Stomach (tissue), 4 donors: ENCODE measurements at regions not wholly inside any gene's neighbourhood (a gene's known extent, or its start where the extent isn't known, plus 50 kb on each side); places are given as distances from the start of the nearest gene placed in this dataset.

Experiments used
- CTCF ChIP-seq, 7 experiments: fragments of 450-650 bp in 4 of 7; fragments of 200-600 bp in 3 of 7; sonication (generic) in 3 of 7; IDR thresholded peaks; one replicate each; pipeline ENCODE4 v1.5.1; 2016 to 2019; ENCODE audit warnings: antibody characterized with exemption in 7 of 7, control low read depth in 2 of 7, mild to moderate bottlenecking in 1 of 7
- EP300 ChIP-seq: sonication (generic); formaldehyde crosslinking; IDR thresholded peaks from one replicate; pipeline ENCODE4 v1.6.1; 2017; ENCODE audit warnings: antibody characterized with exemption
- POLR2A ChIP-seq, 4 donors: fragments of 450-650 bp; IDR thresholded peaks; one replicate each; pipeline ENCODE4 v1.6.1; 2016; ENCODE audit warnings: antibody characterized with exemption in 4 of 4, control low read depth in 2 of 4, mild to moderate bottlenecking in 1 of 4, moderate library complexity in 1 of 4

- TF ChIP-seq POLR2A (IDR thresholded peaks at IDR 0.05), result no peak
- no peak for TF ChIP-seq CTCF (IDR thresholded peaks at IDR 0.05)
- TF ChIP-seq EP300, result no peak
Measured at GRCh38 chr11:76732643-76733042, 50.5 kb upstream of the TSKU start.
